Mucosa of descending colon (tissue), 3 donors: ENCODE measurements at regions not wholly inside any gene's neighbourhood (a gene's known extent, or its start where the extent isn't known, plus 50 kb on each side); places are given as distances from the start of the nearest gene placed in this dataset.

Source experiments
- ATAC-seq: fragments of 200-7000 bp; cut with Tn5 transposase; one replicate; pipeline ENCODE4 v1.9.1; 2020; ENCODE audit warnings: mild to moderate bottlenecking, moderate library complexity
- DNase-seq, 3 donors: peaks; one replicate each; pipeline ENCODE4 v3.0.0-alpha.2; 2020
- H3K36me3 ChIP-seq: fragments of 200-600 bp; one replicate; pipeline ENCODE4 v1.8.0; 2021; ENCODE audit warnings: low read depth, mild to moderate bottlenecking
- H3K4me1 ChIP-seq: fragments of 200-600 bp; one replicate; pipeline ENCODE4 v1.8.0; 2021; ENCODE audit warnings: low read depth, mild to moderate bottlenecking
- H3K4me3 ChIP-seq: fragments of 200-600 bp; one replicate; pipeline ENCODE4 v1.8.0; 2021; ENCODE audit warnings: mild to moderate bottlenecking
- H3K9me3 ChIP-seq: fragments of 200-600 bp; one replicate; pipeline ENCODE4 v1.8.0; 2021; ENCODE audit warnings: mild to moderate bottlenecking
- CTCF ChIP-seq: fragments of 200-600 bp; IDR thresholded peaks from one replicate; pipeline ENCODE4 v1.8.0; 2022; ENCODE audit warnings: antibody characterized with exemption, mild to moderate bottlenecking
- intact Hi-C, 2 donors: fragments of 100-400 bp; cut with DNase I in 1 of 2; cut with micrococcal nuclease in 1 of 2; formaldehyde crosslinking; loops; one replicate each; pipeline versions ENCODE4 v1.11.0 to v1.11.1; 2022; cut with DNase I, micrococcal nuclease
- donor health status: DM: no; HTN: no; CAD: no; lungs with moderate emphysema.
- donor health status: DM: no; HTN: no; CAD: no.
- donor health status: DM: no; HTN: yes; CAD: no.

GRCh38 chr3:161866176-161866575 is 369.6 kb downstream of the OTOL1 start:
- no peak for DNase-seq
- no peak for ATAC-seq

GRCh38 chr3:161875483-161875882 is 378.9 kb downstream of the OTOL1 start:
- Histone ChIP-seq H3K4me1 (no peaks in the 10 kb centered on the region), H3K36me3 (no peaks in the 10 kb centered on the region), H3K9me3 (no peaks in the 10 kb centered on the region), H3K4me3 (no peak overlapping the region)
- TF ChIP-seq CTCF = no peak
- DNase-seq (no peak), ATAC-seq (no peak)
- intact Hi-C loops = no loop called here

More at GRCh38 chr3:161866176-161866575, 369.6 kb downstream of the OTOL1 start:
- TF ChIP-seq CTCF = no peak
- H3K36me3 ChIP-seq = no peaks in the 10 kb centered on the region
- no peaks in the 10 kb centered on the region for H3K4me1 ChIP-seq
- H3K9me3 ChIP-seq = no peaks in the 10 kb centered on the region
- H3K4me3 ChIP-seq = no peak overlapping the region
- intact Hi-C loops = no loop called here

GRCh38 chr3:161879470-161879869 is 382.9 kb downstream of the OTOL1 start:
- Histone ChIP-seq H3K36me3 (no peaks in the 10 kb centered on the region), H3K4me3 (no peak overlapping the region), H3K9me3 (no peaks in the 10 kb centered on the region), H3K4me1 (no peaks in the 10 kb centered on the region)
- TF ChIP-seq CTCF = no peak
- intact Hi-C loops = no loop called here
- ATAC-seq (no peak), DNase-seq (no peak)

- TF ChIP-seq CTCF = no peak
- no peak for DNase-seq
- no peak overlapping the region for H3K4me3 ChIP-seq
- no peak for ATAC-seq
- intact Hi-C loops = no loop called here
- H3K4me1 ChIP-seq = no peaks in the 10 kb centered on the region
- H3K9me3 ChIP-seq = peaks cover 4% of the 10 kb centered on the region
- H3K36me3 ChIP-seq = no peaks in the 10 kb centered on the region
These were observed 388.2 kb downstream of the OTOL1 start for GRCh38 chr3:161884830-161885229.

- intact Hi-C loops = no loop called here
- ATAC-seq (peak; percentile 31), DNase-seq (peak in 2 of 3 donors; percentile 11 to 40)
- H3K4me1 ChIP-seq = no peaks in the 10 kb centered on the region
- no peak overlapping the region for H3K4me3 ChIP-seq
- TF ChIP-seq CTCF = no peak
- H3K9me3 ChIP-seq = peaks cover under 1% of the 10 kb centered on the region
- H3K36me3 ChIP-seq = no peaks in the 10 kb centered on the region
These were observed 393.6 kb downstream of the OTOL1 start for GRCh38 chr3:161890147-161890625.

- Histone ChIP-seq H3K9me3 (no peaks in the 10 kb centered on the region), H3K4me3 (no peak overlapping the region), H3K36me3 (no peaks in the 10 kb centered on the region), H3K4me1 (no peaks in the 10 kb centered on the region)
- ATAC-seq = no peak
- TF ChIP-seq CTCF = no peak
- intact Hi-C loops = no loop called here
- DNase-seq = no peak
These were observed 397.4 kb downstream of the OTOL1 start for GRCh38 chr3:161893972-161894371.
